DLD1 (cell line): ENCODE measurements at regions not wholly inside any gene's neighbourhood (a gene's known extent, or its start where the extent isn't known, plus 50 kb on each side); places are given as distances from the start of the nearest gene placed in this dataset.
"Not testable (repeated sequence)": the region's sequence is repeated elsewhere in the genome, so short reads cannot be mapped to it uniquely, and the experiment has no call there.

Experiments
- in situ Hi-C: cut with HindIII; loops from 2 replicates; pipeline ENCODE4 v1.10.0; 2017; ENCODE audit warnings: low sequenced_read_pairs

GRCh38 chr2:121063471-121063870 is 221.5 kb downstream of the TFCP2L1 start:
- in situ Hi-C loops, result loop anchor here (10.0 kb wide), 1 partner anchor 359 kb away; no protein-coding TSS in a partner anchor

- in situ Hi-C loops, result loop anchor here (10.0 kb wide), 1 partner anchor 359 kb away; no protein-coding TSS in a partner anchor
Observed at GRCh38 chr2:121064186-121064585, 220.8 kb downstream of the TFCP2L1 start.

- in situ Hi-C loops, result loop anchor here (10.0 kb wide), 1 partner anchor 360 kb away; no protein-coding TSS in a partner anchor
Observed at GRCh38 chr2:121065239-121065638, 219.8 kb downstream of the TFCP2L1 start.

- in situ Hi-C loops, result loop anchor here (10.0 kb wide), 1 partner anchor 362 kb away; no protein-coding TSS in a partner anchor
Observed at GRCh38 chr2:121066526-121066925, 218.5 kb downstream of the TFCP2L1 start.

- in situ Hi-C loops, result loop anchor here (10.0 kb wide), 1 partner anchor 364 kb away; no protein-coding TSS in a partner anchor
Observed at GRCh38 chr2:121068851-121069250, 216.2 kb downstream of the TFCP2L1 start.

GRCh38 chr2:121069434-121069969 is 215.5 kb downstream of the TFCP2L1 start:
- in situ Hi-C loops, result loop anchor here (10.0 kb wide), 1 partner anchor 365 kb away; no protein-coding TSS in a partner anchor

GRCh38 chr2:121070061-121070460 is 214.9 kb downstream of the TFCP2L1 start:
- in situ Hi-C loops, result not testable (repeated sequence)

GRCh38 chr2:121071034-121071504 is 213.9 kb downstream of the TFCP2L1 start:
- in situ Hi-C loops, result no loop called here

GRCh38 chr2:121072784-121073183 is 212.2 kb downstream of the TFCP2L1 start:
- in situ Hi-C loops, result no loop called here

- in situ Hi-C loops, result no loop called here
Observed at GRCh38 chr2:121073320-121074210, 211.4 kb downstream of the TFCP2L1 start.

GRCh38 chr2:121074293-121074932 is 210.6 kb downstream of the TFCP2L1 start:
- in situ Hi-C loops, result no loop called here

GRCh38 chr2:121075006-121075551 is 209.9 kb downstream of the TFCP2L1 start:
- in situ Hi-C loops, result no loop called here

GRCh38 chr2:121075641-121076497 is 209.1 kb downstream of the TFCP2L1 start:
- in situ Hi-C loops, result no loop called here

- in situ Hi-C loops, result no loop called here
Observed at GRCh38 chr2:121076498-121076820, 208.5 kb downstream of the TFCP2L1 start.

- in situ Hi-C loops, result no loop called here
Observed at GRCh38 chr2:121076885-121077549, 208.0 kb downstream of the TFCP2L1 start.

GRCh38 chr2:121078899-121079298 is 206.1 kb downstream of the TFCP2L1 start:
- in situ Hi-C loops, result no loop called here

- in situ Hi-C loops, result no loop called here
Observed at GRCh38 chr2:121080013-121080772, 204.8 kb downstream of the TFCP2L1 start.

- in situ Hi-C loops, result no loop called here
Observed at GRCh38 chr2:121081701-121082100, 203.3 kb downstream of the TFCP2L1 start.

- in situ Hi-C loops, result no loop called here
Observed at GRCh38 chr2:121082191-121082590, 202.8 kb downstream of the TFCP2L1 start.
